HG02588 (cell line): ENCODE measurements at regions not wholly inside any gene's neighbourhood (a gene's known extent, or its start where the extent isn't known, plus 50 kb on each side); places are given as distances from the start of the nearest gene placed in this dataset.
"Not testable (repeated sequence)": the region's sequence is repeated elsewhere in the genome, so short reads cannot be mapped to it uniquely, and the experiment has no call there.

Experiments
- ATAC-seq: cut with Tn5 transposase; IDR thresholded peaks from one replicate; pipeline ENCODE4 v1.9.1; 2021; ENCODE audit warnings: mild to moderate bottlenecking, moderate library complexity; ENCODE audit not compliant: unreplicated experiment

DNA sequence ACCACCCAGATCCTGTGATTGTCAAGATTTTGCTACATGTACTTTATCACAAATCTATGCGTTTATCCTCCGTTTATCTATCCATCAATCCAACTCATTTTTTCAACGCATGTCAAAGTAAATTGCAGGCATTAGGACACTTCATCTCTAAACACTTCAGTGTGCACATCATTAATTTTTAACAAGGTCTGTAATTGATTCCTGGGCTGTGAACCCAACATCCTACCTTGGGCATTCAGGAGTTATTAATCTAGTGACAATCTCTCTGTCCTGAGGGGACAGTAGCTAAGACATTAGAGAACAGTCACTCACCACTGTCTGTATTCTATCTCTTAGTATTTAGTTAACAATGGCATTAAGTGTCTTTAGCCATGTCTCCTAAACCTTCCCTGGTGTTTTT, 264.7 kb downstream of the SOX9 start:
- no peak for ATAC-seq

DNA sequence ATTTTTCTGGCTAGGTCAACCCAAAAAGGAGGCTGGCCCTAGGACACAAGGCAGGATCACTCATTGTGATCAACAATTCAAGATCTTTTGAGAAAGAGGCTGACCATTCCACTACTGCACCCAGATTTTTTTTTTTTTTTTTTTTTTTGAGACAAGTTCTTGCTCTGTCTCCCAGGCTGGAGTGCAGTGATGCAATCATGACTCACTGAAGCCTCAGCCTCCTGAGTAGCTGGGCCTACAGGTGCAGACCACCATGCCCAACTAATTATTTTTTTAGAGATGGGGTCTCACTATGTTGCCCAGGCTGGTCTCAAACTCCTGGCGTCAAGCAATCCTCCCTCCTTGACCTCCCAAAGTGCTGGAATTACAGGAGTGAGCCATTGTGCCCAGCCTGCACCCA, 265.4 kb downstream of the SOX9 start:
- ATAC-seq, result not testable (repeated sequence)

DNA sequence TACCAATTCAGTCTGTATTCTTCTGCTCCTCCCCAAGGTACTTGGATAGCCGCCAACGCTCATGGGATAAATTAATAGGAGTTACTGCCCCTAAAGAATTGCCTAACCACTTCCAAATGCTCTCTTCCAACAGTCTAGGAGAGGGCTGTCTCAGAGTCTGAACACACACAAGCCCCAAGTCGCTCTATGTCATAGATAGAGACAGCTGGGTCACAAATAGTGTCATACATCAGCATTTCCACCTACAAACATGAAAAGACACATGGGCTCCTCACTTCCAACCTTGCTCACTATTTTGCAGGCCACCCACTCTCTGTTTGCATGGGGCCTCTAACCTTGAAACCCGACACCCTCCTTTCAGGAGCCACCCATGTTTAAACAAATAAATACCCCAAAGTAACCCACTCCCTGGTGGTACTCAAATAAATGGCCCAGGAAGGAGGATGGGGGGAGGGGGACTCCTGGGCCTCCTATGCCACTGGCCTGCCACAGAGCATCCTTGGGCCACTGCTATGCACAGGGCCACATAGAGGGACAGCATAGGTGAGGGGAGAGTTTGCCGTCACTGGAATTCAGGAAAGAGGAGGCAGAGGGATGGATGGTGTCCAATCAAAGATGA, 265.9 kb downstream of the SOX9 start:
- no peak for ATAC-seq

DNA sequence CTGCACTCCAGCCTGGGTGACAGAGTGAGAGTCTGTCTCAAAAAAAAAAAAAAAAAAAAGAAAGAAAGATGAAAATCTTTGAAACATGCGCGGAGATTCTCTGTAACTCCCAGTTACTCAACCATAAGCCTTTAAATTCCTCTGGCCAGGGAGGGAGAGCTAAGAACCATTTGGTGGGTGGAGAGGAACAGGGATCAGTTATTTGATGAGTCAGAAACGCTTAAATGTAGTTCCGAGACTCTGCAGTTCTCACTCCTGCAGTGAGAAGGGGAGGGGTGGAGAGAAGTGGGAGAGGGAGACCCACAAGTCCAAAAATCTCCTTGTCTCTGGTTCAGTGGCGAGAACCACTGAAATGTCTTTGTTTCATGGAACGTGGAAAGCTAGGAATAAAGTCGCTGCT, 266.7 kb downstream of the SOX9 start:
- ATAC-seq, result no peak

DNA sequence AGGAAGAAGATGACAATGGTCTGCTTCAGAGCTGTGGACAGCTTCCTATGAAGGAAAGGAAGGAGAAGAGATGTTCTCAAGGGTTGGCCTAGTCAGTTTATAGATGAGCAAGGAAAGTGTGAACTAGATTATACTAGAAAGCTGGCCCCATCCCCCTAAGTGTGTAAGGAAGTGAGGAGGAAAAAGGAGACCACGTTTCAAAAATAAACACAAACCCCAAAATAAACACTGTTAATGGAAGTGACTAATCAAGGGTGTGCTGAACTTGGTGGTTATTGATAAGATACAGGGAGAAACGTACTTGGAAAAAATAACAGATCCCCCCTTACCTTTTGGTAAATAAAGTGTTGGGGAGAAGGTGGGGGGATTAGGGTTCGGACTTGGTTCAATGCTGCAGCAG, 267.1 kb downstream of the SOX9 start:
- ATAC-seq, result no peak

DNA sequence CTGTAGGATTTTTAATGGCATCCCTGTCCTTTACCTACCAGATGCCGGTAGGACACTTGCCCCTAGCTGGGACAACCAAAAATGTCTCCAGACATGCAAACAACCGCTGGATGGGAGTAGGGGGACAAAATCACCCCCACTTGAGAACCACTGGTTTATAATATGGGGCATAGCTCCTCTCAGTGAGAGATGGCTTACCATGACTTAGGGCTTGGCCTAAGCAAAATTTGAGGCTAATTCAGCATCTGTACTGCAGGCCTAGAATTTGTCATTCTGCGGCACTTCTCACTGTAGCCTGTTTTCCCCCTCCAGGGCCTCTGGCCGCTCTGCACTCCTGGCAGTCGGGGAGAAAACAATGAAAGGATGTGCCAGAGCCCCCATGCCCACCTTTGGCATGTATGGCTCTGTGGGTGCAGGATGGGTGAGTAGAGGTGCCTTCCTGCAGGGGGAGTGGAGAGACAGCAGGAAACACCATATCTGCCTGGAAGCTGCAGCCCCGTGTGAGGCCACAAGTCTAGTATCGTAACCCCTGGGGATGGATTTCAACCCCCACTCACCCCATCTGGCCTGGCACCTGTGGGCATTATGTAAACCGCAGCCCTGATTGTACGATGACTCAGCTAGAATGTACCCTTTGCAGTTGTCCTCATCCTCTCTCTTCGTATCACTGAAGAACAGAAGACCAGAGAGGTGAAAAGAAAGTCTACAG, 268.1 kb downstream of the SOX9 start:
- ATAC-seq, result peak; percentile 55

DNA sequence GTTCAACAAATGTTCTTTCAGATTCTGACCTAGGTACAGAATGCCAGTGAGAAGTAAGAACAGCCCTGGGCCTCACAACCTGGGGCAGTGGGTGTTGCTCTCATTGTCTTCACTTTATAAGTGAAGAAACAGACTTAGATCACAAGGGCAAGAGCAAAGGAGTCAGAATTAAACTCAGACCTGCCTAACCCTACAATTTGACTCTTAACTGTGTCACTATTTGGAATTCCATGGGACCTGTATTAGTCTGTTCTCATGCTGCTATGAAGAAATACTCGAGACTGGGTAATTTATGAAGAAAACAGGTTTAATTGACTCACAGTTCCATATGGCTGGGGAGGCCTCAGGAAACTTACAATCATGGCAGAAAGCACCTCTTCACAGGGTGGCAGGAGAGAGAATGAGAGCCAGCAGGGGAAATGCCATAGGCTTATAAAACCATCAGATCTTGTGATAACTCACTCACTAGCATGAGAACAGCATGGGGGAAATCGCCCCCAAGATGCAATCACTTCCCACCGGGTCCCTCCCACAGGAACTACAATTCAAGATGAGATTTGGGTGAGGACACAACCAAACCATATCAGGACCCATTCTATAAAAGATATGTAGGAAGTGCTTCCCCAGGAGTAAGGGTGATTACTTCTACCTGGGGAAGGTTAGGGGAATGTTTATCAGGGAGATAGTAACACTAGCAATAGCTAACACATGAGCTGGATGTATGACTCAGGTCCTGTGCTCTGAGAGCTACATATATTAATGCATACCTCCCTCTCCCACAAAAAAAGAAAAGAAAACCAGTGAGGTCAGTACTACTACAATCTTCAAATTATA, 270.1 kb downstream of the SOX9 start:
- ATAC-seq, result no peak

DNA sequence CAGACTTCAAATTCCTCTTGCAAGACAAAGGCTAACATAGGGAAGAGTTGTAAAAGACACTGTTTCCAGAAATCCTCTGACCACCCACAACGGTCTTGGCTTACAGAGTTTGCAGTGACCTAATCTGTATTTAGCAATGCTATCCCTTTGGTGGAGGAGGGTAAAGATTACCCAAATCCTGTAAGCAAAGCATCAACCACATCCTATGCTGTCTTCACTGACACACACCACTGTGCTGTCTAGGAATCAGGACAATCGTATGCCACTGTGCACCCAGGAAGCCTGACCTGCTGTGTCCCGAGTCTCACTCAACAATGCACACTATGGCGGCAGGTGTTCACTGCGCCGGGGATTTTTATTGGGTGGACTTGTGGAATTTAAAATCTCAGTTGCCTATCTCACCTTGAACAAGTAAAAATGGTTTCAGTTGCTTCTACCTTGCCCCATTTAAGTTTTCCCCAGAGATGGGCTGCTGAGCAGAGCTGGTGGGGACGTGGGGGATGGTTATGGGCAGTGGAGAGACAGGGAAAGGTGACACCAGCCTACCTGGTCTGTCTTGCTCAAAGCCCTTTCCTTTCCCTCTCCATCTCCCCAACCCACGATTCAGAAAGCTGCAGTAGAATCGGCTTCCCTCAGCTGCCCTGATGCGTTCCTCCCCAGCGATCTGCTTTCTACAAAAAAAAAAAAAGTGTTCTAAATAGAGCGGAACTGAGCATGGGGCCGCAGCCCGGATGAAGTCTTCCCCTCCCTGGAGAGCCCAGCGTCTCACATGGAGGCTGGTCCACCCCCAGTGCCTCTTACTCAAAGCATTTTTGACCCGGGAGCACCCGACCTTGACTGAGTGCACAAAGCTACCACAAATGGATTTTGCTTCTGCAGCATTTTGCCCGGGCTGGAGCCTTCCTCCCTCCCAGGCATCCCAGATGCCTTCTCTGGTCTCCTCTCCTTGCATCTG, 271.5 kb downstream of the SOX9 start:
- ATAC-seq, result no peak

DNA sequence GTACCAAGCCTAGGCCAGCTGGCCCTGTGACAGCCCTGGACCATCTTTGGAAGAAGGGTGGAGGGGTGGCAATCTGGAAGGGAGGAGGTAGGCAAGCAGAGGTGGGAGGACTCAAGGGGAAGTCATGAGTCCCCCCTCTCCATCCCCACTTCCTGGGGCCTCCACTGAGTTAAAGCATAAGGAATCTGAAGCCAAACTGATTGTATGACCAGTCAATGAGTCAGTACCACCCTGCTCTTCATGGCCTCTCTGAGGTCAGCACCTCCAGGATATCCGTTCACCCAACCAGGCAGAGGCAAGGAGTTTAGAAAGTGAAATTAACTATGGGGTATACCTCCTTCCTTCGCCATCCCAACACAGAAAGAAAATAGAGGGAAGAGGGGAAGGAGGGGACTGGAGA, 272.7 kb downstream of the SOX9 start:
- no peak for ATAC-seq

DNA sequence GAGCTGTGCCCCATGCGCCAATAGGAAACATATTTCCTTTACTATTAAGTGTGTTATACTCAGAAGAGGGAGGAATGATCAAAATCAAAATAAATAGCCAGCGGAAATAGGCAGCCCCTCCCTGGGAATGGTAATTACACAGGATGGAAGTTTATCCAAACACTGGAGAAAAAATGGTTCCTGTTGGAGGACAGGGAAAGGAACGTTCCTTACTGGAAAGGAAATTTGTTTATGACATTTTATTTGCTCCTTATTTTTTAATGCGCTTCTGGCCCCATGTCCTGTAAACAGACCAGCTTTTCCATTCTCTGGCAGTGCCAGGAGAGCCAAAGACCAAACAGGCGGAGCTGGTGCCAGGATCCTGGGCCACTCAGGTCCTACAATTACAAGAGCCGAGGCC, 273.7 kb downstream of the SOX9 start:
- ATAC-seq, result no peak

DNA sequence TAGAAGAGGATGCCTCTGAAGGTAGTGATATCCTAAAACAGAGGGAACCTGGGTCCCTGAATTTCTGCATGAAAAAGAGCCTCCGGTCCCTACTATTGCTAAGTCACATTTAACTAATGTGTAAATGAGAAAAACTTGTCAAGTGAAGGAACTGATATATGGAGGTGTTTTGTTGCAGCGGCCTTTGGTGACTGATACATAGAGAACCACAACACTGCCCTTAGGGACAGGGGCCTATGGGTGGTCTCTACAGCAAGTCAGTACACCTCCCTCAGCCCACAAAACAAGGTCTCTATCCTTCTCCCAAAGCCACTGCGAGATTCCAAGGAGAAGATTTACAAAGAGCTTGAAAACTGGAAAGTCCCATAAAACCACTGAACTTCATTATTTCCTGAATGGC, 275.3 kb downstream of the SOX9 start:
- no peak for ATAC-seq

DNA sequence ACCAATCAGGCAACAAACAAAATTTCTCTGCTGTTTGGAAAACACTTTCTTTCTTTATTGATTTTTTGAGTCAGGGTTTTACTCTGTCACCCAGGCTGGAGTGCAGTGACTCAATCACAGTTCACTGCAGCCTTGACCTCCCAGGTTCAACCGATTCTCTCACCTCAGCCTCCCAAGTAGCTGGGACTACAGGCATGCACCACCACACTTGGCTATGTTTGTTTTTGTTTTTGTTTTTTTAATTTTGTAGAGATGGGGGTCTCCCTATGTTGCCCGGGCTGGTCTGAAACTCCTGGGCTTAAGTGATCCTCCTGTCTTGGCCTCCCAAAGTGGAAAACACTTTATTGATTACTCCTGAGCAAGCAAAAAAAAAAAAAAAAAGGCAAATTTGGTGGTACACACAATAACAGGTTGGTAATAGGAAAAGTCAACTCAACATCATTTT, 276.4 kb downstream of the SOX9 start:
- ATAC-seq, result no peak

DNA sequence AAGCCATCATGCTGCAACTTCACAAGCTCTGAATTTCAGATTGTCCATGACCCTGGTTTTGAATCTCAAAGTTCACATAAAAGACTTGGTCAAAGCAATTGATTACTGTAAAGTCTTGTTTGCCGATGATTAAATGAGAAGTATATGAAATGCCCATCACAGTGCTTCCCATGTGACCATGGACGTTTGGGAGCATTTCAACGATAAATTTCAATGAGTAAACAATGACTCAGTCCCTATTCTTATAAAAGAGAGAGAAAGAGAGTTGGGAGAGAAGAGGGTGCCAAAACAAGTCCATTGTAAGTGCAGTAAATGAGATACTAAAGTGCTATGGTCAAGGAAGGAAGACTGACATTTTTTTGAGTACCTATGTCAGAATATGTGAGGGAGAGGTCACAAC, 276.9 kb downstream of the SOX9 start:
- ATAC-seq, result no peak

DNA sequence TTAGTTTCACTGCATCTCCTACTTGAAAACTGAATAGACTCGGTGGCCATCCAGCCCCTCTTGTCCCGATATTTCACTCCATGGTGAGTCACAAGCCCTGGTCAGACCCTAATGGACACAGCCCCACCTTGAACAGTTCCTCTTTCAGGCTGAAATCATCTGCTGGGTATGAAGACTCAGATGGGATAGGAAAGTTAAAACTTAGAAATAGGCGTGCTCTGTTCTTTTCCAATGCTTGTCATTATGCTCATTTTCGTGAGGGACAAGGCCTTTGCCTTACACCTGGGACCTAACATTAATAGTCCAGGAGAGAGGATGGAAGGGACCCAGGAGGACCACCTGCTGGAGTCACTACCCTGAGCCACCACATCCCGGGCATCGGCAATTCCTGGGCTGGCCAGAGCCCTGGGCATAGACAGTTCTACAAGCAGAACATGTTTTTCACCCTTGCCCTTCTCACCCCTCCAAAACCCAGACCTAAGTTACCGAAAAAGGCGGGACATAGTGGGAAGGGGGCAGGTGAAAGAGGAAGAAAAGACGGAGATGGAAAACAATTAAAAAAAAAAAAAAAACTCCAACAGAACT, 278.3 kb downstream of the SOX9 start:
- no peak for ATAC-seq

DNA sequence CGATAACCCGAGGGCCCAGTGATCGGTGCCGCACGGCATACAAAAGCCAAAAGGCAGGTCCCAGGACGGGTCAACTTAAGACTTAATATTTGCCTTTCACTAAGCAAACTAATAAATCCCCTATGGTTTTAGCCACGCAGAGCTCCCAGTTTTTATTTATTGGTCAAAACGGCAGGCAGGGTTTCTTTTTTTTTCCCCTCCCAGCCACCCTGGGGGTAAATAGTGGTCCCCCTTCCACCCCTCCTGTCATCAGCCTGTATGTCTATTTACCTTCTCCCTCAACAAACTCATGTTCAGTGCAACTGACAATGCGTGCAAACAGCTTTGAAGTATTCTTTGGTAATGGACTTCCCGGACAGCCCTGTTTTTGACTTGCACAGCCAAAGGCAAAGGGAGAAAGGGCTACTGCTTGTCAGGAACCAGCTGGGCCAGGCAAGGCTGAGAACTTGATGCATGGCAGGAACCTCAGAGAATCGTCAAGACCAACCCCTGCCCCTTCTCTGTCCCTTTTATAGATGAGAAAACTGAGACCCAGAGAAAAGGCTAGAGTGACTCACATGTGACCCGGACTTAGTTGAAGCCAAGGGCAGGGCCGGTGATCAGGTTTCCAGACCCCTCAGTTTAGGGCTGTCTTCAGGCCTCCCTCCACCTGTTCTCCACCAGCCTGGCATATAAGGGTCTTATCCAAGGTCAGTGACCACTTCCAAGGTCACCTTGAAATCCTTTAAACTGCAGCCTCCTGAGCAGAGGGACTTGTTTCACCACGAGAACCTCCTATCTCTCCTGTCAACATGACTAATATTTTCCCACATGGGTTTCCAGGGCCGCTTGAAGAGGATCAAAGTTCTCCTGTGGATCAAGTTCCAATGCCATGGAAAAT, 279.0 kb downstream of the SOX9 start:
- no peak for ATAC-seq

DNA sequence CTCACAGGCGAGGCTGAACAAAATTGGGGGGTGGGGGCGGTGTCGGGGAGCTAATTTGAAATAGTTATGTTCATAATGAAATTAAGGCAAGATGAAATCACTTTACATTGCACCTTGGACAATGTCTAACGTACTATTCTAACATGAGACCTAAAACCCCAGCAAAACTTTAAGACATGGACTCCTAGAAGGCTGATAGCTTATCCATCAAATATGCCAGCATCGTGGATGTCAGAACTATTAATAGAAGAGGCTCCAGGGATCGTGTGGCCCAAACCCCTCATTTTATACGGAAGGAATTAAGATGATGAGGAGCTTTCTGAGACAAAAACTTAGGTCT, 279.6 kb downstream of the SOX9 start:
- no peak for ATAC-seq

DNA sequence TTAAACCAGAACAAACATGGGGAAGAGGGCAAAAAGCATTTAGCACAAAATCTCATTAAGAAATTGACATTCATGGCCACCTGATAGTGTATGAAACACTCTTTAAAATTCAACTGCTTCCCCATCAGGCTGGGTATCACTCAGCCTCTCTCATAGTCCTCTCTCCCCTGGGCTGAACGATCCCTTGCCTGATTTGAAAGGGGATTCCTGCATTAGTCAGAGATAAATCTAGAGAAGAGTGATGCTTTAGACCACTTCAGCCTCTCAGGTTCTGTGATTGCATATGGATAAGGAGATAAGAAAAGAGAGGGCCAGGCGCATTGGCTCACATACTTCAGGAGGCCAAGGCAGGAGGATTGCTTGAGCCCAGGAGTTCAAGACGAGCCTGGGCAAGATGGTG, 280.0 kb downstream of the SOX9 start:
- ATAC-seq, result no peak

DNA sequence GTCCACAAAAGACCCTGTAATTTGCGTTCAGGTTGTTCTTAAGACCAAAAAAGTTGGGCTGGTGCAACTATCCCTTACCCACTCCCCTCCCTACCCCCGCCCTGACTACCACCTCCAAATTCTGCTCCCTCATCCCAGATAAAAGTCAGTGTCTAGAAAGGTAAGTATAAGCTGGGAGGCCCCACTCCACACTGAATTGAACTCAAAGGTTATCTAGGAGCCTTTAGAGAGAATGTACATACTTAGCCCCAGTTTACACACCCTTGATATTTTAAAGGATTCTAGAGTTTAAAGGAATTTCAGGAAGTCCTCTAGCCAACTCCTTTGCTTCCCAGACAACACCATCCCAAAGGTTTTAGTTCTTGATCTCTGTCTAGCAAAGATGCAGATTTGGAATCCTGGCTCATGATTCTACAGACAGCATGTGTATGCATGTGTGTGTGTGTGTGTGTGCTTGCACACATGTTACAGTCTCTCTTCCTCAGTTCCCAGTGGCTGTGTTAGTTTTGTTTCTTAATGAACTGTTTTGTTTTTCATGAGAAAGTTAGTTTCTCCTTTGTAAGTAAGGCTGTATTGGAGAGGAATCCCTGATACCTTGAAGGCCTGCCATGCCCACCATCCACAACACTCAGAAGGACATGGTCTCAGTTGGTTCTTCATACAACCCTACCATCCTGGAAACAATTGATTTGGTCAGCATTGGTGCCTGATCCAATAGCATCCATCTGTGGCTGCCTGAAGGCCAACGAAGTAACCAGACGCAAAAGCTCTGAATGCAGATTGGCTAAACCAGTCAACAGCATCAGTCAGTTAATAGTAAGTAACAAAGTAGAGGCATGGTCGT, 281.3 kb downstream of the SOX9 start:
- no peak for ATAC-seq

DNA sequence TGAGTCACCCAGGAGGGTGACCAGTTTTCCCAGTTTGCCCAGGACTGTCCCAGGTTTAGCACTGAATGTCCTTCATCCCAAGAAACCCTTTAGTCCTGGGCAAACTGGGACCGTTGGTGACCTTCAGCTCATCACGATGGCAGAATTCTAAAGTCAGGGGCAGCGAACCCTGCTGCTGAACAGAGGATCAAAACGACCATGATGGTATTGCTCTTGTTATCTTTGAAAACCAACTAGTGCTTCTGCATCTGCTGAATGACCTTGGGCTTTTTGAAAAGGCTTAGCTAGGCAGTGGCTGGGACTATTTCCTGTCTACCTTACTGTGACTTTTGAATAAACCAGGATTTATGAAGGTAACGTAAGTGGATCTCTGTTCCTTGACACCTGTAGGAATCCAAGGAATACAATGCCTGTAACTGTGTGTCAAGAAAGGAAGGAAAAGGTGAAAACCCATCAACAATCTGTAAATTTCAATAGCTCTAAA, 281.9 kb downstream of the SOX9 start:
- no peak for ATAC-seq
